Body of pancreas (tissue), 4 donors: ENCODE measurements at regions not wholly inside any gene's neighbourhood (a gene's known extent, or its start where the extent isn't known, plus 50 kb on each side); places are given as distances from the start of the nearest gene placed in this dataset.

Experiments
- ATAC-seq: fragments of 150-250 bp; one replicate; pipeline ENCODE4 v1.9.1; 2016
- DNase-seq, 4 donors: peaks; one replicate each; pipeline ENCODE4 v3.0.0-alpha.2; 2019
- H3K27ac ChIP-seq, 4 donors: fragments of 200-600 bp; sonication (generic); 1 replicate in 3 of 4; 2 replicates in 1 of 4; pipeline versions ENCODE4 v1.5.1 to v1.6.1; 2016 to 2019; ENCODE audit warnings: mild to moderate bottlenecking in 1 of 4, mixed read lengths in 1 of 4, moderate library complexity in 1 of 4
- H3K27me3 ChIP-seq, 2 donors: fragments of 200-600 bp; sonication (generic); one replicate each; pipeline ENCODE4 v1.6.0; 2016; ENCODE audit warnings: mild to moderate bottlenecking in 1 of 2
- H3K36me3 ChIP-seq, 2 donors: fragments of 200-600 bp; sonication (generic); replicated peaks in 1 of 2; 2 replicates each; pipeline ENCODE4 v1.5.1; 2016; ENCODE audit warnings: low read depth in 2 of 2; ENCODE audit not compliant: insufficient read depth in 1 of 2
- H3K4me1 ChIP-seq: fragments of 200-600 bp; sonication (generic); one replicate; pipeline ENCODE4 v1.6.0; 2016
- H3K4me3 ChIP-seq, 2 donors: fragments of 200-600 bp; sonication (generic); 1 replicate in 1 of 2; 2 replicates in 1 of 2; pipeline ENCODE4 v1.5.1; 2016 to 2019
- H3K9me3 ChIP-seq, 3 donors: fragments of 200-600 bp; sonication (generic); 1 replicate in 2 of 3; 2 replicates in 1 of 3; pipeline ENCODE4 v1.5.1; 2016
- POLR2A ChIP-seq, 3 donors: fragments of 450-650 bp; IDR thresholded peaks; one replicate each; pipeline ENCODE4 v1.6.1; 2016; ENCODE audit warnings: antibody characterized with exemption in 3 of 3, mild to moderate bottlenecking in 2 of 3
- WGBS, 2 donors: methylation state at CpG; one replicate each; pipeline ENCODE4 v1.1.5; 2017; 5-methylcytosine and 5-hydroxymethylcytosine counted together
- intact Hi-C: fragments of 100-400 bp; cut with DNase I; formaldehyde crosslinking; loops from one replicate; pipeline ENCODE4 v1.15.1; 2023
- TF ChIP-seq, protein P1 (sequence below), 7 experiments: fragments of 450-650 bp in 4 of 7; fragments of 200-600 bp in 3 of 7; sonication (generic) in 3 of 7; IDR thresholded peaks; one replicate each; pipeline ENCODE4 v1.5.1; 2016 to 2019; ENCODE audit warnings: antibody characterized with exemption in 7 of 7

DNA sequence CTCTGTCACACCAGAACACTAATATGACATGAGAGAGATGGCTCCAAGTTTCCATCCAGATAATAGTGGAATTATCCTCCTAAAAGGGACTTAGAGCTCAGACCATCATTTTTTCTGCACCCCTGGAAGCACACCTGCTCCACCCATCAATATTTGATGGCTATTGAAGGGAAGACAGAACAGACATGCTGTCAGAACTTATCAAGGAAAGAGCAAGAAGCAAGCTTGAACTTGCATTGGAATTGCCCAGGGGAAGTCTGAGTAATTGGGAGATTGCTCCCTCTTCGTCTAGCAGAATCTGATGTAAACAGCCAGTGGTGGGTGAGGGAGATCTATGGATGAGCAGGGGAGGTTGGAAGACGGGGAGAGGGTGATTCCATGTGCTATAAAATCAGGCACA lies 874.4 kb upstream of the TENM4 start:
- intact Hi-C loops, result no loop called here
- Histone ChIP-seq H3K9me3 (no peaks in the 10 kb centered on the region), H3K4me1 (no peaks in the 10 kb centered on the region), H3K27ac (no peak overlapping the region), H3K27me3 (no peaks in the 10 kb centered on the region), H3K4me3 (no peak overlapping the region), H3K36me3 (no peaks in the 10 kb centered on the region)
- DNase-seq, result no peak
- ATAC-seq, result no peak
- TF ChIP-seq, protein P1, sequence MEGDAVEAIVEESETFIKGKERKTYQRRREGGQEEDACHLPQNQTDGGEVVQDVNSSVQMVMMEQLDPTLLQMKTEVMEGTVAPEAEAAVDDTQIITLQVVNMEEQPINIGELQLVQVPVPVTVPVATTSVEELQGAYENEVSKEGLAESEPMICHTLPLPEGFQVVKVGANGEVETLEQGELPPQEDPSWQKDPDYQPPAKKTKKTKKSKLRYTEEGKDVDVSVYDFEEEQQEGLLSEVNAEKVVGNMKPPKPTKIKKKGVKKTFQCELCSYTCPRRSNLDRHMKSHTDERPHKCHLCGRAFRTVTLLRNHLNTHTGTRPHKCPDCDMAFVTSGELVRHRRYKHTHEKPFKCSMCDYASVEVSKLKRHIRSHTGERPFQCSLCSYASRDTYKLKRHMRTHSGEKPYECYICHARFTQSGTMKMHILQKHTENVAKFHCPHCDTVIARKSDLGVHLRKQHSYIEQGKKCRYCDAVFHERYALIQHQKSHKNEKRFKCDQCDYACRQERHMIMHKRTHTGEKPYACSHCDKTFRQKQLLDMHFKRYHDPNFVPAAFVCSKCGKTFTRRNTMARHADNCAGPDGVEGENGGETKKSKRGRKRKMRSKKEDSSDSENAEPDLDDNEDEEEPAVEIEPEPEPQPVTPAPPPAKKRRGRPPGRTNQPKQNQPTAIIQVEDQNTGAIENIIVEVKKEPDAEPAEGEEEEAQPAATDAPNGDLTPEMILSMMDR (IDR thresholded peaks at IDR 0.05), result no peak
- no peak for TF ChIP-seq POLR2A (IDR thresholded peaks at IDR 0.05)
- 39 to 40% methylated on average over 2 of the region's 2 CpGs for WGBS, 2 donors

DNA sequence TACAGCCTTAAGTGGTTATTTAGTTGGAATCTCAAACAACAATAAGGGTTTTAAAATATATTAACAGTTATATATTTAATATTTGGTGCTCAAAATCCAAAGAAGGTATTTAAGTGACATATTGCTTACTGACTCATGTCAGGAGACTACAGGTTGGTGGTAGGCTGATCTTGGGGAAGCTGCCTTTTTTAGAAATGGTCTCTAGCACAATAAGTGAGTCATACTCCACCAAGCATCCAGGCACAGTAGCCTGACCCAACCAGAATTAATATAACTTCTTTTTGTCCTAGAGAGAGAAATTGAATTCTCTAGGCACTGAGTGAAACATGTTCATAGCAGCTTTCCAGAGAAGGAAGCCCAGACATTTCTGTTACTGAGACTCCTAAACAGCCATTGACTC lies 868.5 kb upstream of the TENM4 start:
- TF ChIP-seq POLR2A (IDR thresholded peaks at IDR 0.05), result no peak
- TF ChIP-seq, protein P1 (IDR thresholded peaks at IDR 0.05), result no peak
- no peak overlapping the region for H3K27ac ChIP-seq
- no peaks in the 10 kb centered on the region for H3K4me1 ChIP-seq
- DNase-seq, result no peak
- intact Hi-C loops, result no loop called here
- no peak overlapping the region for H3K4me3 ChIP-seq
- no peaks in the 10 kb centered on the region for H3K27me3 ChIP-seq
- no peaks in the 10 kb centered on the region for H3K9me3 ChIP-seq
- no peaks in the 10 kb centered on the region for H3K36me3 ChIP-seq
- no peak for ATAC-seq

DNA sequence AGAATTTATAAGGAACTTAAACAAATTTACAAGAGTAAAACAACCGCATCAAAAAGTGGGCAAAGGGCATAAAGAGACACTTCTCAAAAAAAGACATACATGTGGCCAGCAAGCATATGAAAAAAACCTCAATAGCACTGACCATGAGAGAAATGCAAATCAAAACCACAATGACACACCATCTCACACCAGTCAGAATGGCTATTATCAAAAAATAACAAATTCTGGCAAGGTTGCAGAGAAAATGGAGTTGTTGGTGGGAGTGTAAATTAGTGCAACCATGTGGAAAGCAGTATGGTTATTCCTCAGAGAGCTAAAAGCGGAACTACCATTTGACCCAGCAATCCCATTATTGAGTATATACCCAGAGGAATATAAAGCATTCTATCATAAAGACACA lies 866.8 kb upstream of the TENM4 start:
- DNase-seq, result no peak
- no peaks in the 10 kb centered on the region for H3K4me1 ChIP-seq
- intact Hi-C loops, result no loop called here
- no peaks in the 10 kb centered on the region for H3K36me3 ChIP-seq
- 88 to 95% methylated on average over 2 of the region's 2 CpGs for WGBS, 2 donors
- H3K9me3 ChIP-seq, result no peaks in the 10 kb centered on the region
- H3K27me3 ChIP-seq, result no peaks in the 10 kb centered on the region
- H3K4me3 ChIP-seq, result no peak overlapping the region
- TF ChIP-seq, protein P1 (IDR thresholded peaks at IDR 0.05), result no peak
- TF ChIP-seq POLR2A (IDR thresholded peaks at IDR 0.05), result no peak
- no peak for ATAC-seq
- no peak overlapping the region for H3K27ac ChIP-seq

DNA sequence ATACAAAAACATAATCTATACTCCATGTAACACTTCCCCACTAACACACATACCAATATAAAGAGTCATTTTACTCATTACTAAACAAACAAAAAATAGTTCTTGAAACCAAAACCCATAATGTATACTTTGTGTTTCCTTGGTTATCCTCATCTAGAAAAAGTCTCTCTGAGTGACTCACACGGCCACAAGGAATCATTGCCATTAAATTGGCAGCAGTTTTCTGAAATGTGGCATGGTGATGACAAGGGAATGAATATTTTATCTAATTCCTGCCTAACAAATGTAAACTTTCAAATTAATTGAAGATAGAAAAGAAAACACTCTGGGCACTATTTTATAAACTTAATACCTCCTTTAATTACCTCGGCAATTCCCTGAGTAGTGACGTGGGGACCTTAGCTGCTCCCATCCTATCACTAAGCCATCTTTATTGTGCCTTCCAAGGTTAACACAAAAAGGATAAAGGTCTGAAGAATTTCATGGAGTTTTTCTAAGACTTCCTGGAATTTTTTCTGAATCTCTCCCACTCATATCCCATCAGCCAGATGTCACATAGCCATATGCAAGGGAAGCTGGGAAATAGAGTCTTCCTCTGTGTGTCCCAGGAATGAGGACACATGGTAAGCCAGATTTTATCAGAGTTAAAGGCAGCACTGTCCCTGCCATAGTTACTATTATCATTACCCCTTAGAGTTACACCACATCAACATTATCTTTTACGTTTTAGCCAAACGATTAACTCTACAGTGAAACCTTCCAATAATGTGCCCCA lies 857.2 kb upstream of the TENM4 start:
- Histone ChIP-seq H3K27me3 (no peaks in the 10 kb centered on the region), H3K36me3 (no peaks in the 10 kb centered on the region), H3K27ac (no peak overlapping the region), H3K9me3 (no peaks in the 10 kb centered on the region), H3K4me1 (no peaks in the 10 kb centered on the region), H3K4me3 (no peak overlapping the region)
- WGBS, 2 donors, result 54 to 55% methylated on average over 5 of the region's 5 CpGs
- no peak for DNase-seq
- ATAC-seq, result no peak
- intact Hi-C loops, result no loop called here
- TF ChIP-seq, protein P1 (IDR thresholded peaks at IDR 0.05), result no peak
- no peak for TF ChIP-seq POLR2A (IDR thresholded peaks at IDR 0.05)

DNA sequence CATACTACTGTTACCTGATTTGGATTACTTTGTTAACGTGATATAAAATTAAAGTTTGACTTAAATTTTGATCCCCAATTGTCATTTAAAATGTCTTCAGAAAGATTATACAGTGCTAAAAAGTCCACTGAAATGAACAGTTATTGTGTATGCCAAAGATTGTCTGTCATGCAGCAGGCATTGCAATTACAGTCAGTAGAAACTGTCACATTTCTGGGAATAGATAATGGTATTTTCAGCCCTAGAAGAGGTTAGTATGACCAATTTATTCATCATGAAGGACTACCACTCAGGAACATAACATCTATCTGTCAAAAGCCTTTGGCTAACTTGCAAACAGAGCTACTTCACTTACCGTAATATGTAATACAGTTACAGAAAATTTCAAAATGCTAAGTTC lies 852.5 kb upstream of the TENM4 start:
- no peaks in the 10 kb centered on the region for H3K36me3 ChIP-seq
- intact Hi-C loops, result no loop called here
- H3K4me1 ChIP-seq, result no peaks in the 10 kb centered on the region
- ATAC-seq (no peak), DNase-seq (no peak)
- H3K27ac ChIP-seq, result no peak overlapping the region
- no peak for TF ChIP-seq POLR2A (IDR thresholded peaks at IDR 0.05)
- TF ChIP-seq, protein P1 (IDR thresholded peaks at IDR 0.05), result no peak
- WGBS, 2 donors, result 74% methylated on average over 2 of the region's 2 CpGs
- no peaks in the 10 kb centered on the region for H3K27me3 ChIP-seq
- H3K9me3 ChIP-seq, result no peaks in the 10 kb centered on the region
- no peak overlapping the region for H3K4me3 ChIP-seq
